A172 (cell line): ENCODE measurements at regions not wholly inside any gene's neighbourhood (a gene's known extent, or its start where the extent isn't known, plus 50 kb on each side); places are given as distances from the start of the nearest gene placed in this dataset.
A peak's percentile ranks its signal among the peaks of the same experiment; 100 is the strongest.

Experiments used
- DNase-seq: peaks from one replicate; pipeline ENCODE4 v3.0.0-alpha.2; 2015; ENCODE audit warnings: low spot score

DNA sequence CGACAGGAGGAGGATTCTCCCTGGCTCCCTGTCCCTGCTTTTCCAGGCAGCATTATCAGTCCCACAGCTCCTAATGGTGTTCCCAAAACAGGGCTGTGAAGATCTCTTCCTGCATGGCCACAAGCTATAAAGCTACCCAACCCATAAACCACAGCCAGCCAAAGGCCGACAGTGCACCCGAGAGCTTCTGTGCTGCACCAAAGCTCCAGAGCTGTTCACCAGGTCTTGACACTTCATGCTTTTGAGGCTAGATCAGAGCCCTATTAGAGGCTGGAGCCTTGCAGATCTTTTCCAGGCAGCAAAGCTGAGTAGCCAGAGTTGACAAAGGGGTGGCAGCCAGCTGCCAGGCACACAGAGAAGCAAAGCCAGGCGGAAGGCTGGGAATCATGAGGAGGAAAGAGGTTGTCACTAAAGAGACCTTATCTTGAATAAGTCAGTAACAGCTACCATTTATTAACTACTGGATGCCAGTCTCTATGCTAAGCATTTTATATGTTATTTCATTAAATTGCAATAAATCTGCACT is 180.4 kb downstream of the KATNAL1 start:
- no peak for DNase-seq

DNA sequence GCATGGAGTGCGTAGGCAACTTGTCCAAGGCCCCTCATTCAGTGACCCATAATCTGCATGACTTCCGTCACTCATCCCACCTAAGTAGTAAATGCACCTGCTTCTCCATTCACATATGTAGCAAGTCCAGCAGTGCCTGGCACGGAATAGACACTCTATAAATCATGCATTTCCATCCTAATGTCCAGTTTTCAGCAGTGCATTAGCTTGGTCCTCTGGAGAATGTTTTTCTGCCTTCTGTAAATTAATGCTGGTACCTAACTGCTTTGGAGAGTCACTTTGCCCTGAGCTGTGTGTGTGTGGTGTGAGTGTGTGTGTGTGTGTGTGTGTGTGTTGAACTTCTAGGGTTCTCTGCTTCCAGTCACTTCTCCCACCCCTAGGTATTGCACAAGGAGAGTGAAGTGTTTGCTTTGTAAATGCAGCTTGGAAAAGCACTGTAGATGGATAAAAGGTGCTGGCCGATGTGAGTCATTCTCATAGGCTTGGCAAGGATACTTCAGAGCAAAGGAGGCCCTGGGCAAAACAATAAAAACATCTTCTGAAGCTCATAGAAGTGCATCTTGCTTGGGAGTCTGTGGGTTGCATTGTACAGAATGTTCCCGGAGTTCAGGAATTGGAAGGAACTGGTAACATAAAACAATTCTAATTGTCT is 181.8 kb downstream of the KATNAL1 start:
- peak; percentile 65 for DNase-seq

DNA sequence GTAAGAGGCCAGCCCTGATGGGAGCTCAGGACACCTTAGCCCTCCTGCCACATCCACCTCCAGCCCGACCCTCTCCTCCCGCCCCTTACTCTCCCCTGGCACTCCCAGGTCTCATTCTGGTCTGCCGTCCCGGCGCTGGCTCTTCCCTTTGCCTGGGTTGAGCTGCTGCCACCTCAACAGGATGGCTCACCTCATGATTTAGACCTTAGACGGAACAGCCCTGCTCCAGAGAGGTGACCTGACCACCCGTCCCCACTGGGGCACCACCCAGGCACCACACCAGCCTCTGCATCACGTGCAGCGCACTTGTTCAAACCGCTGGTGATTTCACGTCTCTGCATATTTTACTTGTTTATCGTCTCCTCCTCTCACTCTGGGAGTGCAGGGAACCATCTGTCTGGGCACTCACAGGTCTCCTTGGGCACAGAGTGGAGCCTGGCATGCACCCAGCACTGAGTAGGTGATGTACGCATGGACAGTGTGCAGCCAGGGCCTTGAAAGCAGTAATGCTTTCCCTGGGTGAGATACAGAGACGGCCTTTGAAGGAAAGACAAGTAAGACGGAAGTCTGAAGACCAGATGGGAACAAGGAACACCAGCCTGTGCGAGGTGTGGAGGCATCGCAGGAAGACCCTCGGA is 183.1 kb downstream of the KATNAL1 start:
- no peak for DNase-seq

DNA sequence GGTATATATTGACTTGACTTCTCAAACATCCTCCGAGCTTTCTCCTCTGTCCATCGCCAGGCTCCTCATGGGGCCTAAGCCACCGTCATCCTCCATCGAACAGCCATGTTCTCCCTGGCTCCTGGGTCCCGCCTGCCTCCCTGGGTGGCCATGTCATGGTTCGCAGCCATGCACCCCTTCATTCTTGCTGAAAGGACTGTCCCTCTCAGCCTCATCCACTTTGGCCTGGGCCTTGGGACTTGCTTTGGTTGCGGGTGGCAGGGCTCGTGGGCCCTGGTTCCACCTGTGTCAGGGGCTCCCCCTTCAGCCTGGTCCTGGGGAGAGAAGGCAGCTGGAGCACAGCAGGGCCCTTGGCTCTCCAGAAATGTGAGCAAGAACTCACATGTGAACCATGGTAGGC is 183.8 kb downstream of the KATNAL1 start:
- no peak for DNase-seq

DNA sequence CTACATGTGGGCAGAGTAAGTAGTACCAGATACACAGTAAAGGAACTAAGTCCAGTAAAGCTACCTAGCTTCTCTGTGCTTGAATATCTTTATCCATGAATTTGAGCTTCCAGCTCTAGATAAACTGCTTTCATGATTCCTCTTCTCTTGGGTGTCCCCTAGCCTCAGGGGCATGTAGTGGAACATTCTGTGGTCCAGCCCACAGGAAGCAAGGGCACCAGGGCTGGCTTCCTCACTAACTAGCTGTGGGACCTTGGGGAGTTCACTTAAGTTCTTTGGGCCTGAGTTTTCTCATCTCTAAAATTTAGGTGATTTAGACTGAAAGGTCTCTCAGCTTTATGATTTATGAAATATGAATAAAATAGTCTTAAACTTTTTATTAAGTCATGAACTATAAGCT is 185.7 kb downstream of the KATNAL1 start:
- DNase-seq = no peak

DNA sequence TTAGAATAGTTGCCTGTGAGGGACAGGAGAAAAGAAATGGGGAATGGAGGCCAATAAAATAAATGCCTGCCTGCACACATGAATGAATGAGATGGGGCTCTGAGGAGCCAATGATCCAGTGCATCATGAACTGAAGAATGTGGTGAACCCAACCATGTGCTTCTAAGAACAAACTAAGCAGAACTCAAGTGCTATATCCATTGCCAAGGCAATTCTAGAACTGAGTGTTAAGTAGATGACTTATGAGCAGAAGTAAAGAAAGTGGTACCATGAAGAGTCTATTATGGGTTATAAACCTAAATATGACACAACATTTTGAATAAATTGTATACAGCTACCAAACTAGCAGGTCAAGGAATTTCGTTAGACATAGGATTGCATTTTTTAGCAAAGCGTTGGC is 186.1 kb downstream of the KATNAL1 start:
- DNase-seq = no peak

DNA sequence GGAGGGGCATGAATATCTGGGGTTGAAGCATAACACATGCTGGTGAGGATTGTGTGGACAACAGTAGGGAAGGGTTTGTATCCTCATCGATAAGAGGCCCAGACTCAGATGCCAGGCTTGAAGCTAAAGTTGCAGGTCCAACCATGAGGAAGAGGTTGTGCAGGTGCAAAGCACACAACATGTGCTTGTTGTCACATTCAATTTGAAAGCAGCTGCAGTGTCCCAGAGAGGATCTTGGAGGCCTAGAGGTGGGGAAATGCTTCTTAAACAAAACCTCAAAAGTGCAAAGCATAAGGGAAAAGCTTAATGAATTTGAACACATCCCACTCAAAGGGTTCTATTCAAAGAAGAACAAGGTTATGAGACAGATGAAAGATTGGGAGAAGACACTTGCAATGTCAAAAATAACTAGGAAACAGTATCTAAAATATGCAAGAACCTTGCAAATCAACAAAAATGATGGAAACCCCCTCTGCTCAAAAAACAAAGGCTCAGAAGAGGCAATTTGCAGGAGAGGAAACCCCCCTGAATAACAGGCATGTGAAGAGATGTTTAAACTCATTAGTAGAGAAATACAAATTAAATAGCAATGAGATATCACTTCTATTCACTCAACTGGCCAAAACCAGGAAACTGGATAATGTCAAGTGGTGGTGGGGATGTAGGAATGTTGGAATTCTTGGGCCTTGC is 187.1 kb downstream of the KATNAL1 start:
- DNase-seq = no peak

DNA sequence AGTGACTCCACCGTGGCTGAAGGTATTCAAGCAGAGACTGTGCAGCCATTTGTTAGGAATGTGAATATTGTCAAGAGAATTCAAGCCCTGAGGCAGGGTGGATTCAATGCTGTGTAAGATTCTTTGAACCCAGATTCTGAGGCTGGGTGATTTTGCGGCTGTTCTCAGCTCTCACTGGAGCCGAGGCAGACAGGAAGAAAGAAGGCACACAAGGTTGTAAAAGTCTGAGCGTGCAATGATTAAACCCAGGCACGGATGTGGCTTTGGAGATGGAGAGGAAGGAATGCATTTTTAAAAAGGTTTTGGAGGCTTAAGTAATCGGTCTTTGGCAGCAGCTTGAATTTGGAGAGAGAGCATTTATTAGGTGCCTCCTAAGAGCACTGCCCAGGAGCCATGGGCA is 187.9 kb downstream of the KATNAL1 start:
- DNase-seq = peak; percentile 39

DNA sequence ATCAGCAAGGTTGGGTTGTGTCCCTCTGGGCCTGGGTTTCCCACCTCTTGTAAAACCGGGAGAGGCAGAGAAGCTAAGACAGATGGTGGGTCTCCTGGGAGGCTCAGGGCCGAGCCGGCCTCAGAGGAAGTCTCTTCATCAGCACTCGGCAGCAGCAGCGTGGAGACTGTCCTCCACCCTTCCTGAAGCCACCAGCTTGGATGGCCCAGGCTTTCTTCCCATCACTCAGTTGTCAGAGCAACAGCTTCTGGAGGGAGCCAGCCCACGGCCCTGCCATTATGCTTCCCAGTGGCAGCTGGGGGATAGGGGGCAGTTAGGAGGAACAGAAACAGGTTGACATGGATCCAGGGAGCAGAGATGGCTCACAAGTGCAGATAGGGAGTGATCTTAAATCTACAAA is 191.0 kb downstream of the KATNAL1 start:
- no peak for DNase-seq

DNA sequence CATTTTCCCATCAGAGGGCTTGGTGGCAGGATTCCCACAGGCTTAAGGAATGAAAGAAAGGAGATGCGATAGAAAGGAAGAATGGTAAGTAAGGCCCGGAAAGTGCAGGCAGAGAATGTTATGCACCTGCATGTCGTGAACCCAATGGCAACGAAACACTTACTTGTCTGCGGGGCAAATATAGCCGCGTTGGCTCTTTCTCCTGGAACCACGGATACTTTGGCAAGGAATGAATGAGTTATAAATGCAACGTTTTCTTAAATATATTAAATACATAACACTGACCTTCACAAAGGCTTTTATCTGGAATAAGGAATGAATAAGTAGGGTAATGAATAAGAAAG is 192.1 kb downstream of the KATNAL1 start:
- no peak for DNase-seq

DNA sequence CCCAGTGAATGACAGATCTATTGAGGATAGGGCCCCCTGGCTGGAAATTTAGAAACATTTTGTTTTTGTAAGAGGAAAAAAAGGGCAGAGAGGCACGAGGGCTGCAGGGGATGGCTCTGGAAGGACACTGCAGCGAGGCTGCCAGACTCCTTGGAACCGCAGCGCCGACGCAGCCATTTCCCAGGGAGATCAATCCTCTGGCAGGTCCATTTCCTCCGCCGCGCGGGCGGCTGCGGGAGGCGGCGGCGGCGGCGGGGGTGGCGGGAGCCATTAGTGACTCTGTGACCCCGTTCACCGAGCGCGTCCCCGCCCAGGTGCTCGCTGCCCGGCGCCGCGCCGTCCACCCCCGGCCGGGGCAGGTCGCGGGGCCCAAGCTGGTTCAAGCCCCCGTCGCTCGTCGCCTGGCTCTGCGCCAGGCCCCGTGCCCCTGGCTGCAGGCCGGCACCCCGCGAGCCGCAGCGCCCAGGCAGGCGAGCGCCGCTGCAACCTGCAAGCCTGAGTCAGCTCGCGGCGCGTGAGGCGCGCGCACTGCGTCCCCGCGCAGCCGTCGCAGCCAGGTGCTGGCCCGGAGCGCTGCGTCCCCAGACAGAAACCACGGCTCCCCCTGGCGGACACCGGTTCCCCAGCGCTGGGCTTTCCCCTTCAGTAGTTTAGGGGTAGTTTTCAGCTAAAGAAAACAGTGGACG is 192.6 kb downstream of the KATNAL1 start:
- DNase-seq = peak; percentile 62

DNA sequence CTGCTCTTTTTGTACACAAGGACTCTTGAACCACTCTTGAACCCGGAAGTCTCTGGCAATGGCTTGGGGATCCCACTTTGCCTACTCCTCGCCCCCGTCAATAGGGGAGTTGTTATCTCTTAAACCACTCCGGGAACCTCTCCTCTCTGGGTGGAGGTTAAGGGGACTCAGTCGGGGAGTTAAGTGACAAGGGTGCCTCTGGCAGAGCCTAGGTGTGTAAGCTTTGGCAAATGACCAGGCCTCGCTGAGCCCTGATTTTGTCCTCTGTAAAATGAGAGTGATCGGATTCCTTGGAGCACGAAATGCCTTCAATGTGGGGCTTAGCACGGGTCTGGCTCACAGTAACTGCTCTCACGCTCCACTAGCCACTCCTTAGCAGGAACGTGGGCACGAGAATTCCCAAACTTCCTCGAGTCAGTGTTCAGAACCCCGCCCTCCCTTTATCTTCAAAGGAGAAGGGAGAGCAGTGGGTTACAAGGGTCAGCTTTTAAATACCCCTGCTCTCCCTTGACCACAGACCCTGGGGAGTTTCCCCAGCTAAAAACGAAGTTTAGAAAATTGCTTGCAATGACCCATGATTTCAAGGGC is 193.3 kb downstream of the KATNAL1 start:
- no peak for DNase-seq

DNA sequence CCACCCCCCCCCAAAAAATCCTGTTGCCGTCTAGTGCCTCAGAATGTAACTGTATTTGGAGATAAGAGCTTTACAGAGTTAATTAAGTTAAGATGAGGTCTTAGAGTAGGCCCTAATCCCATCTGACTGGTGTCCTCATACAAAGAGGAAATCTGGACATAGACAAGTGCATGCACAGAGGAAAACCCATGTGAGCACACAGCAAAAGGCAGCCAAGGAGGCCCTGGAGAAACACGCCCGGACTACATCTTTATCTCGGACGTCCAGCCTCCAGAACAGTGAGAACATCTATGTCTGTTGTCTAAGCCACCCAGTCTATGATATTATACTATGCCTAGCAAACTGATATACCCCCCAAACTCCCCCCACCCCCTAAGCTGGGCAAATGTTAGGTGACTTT is 193.8 kb downstream of the KATNAL1 start:
- DNase-seq = no peak

DNA sequence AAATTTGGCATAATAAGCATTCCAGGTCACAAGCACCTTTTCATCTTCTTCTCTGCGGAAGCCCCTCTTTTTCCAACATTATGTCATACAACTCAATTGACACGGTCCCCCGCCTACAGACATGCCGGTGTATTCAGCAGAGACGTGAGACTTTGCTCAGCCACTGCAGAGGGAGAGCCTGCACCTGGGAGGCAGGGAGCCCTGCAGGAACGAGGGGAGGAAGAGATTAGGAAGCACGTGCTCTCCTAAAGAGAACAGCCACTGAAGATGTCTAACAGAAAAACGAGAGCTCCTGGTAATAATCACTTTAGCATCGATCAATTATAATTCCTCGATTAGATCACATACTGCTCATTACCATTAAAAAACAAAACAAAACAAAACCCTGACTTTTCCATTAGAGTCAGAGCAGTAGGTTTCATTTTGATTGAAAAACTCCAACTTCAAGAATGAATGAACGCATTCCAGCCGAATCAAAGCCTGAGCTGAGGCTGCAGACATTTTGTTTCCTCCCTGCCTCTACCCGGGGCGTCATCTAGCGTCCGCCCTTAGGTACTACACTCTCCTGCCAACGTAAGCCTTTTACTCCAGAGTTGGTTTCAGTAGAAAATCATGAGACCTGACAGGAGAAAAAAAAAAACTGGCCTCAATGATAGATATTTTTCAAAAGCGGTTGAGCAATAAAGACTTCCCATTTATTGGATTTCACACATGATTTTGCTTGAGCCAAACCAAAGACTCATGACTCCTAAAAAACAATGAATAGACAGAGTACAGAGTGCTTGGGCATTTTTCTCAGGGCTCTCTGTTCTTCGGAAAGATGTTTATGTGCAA is 194.5 kb downstream of the KATNAL1 start:
- peak; percentile 67 for DNase-seq

DNA sequence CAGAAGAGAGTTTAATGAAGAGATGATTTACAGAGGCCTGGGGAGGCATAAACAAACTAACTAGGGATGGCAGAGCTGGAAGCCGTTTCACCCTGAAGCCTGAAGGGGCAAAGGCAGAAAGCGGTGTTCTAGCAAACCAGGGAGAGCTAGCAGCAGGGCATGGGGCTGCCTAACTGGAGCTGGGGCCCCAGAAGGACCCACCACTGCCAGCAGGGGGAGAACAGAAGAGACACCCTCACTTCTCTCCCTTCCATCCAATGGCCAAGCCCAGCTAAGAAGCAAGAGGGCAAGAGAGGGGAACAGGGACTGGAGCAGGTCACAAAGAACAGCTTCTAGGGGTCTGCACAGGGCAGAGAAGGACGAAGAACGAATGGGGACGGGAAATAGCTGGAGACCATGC is 195.5 kb downstream of the KATNAL1 start:
- DNase-seq = no peak

DNA sequence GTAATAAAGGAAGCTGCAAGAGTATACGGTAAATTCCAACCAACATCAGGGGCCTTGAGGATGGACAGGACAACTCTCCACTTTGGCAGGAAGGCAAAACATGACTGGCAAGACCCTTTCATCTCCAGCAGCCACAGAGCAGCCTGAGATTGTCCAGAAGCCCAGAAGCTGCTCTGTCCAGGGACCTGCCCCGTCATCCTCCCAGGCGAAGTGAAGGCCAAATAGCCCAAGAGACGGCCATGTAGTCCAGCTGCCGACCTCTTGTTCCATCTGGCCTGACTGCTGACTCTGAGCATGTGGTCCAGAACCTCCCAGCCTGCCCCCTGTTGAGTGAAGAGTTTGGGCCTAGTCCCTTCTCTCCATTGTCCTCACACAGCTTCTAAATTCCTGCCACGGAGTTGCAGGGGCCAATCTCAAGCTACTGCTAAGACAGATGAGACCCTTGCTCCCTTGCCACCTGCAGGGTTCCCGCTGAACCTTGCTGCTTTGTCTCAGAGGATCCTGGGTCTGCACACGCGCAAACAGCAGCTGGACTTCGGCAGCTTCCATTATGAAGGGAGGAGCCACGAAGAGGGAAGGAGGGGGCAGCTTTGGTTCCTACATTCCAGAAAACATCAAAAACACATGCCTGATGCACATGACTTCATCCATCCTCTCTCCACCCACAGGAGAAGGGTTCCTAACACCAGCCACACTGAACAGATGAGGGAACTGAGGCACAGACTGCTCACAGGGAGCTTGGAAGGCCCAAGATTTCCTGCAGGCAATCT is 196.9 kb downstream of the KATNAL1 start:
- DNase-seq = no peak

DNA sequence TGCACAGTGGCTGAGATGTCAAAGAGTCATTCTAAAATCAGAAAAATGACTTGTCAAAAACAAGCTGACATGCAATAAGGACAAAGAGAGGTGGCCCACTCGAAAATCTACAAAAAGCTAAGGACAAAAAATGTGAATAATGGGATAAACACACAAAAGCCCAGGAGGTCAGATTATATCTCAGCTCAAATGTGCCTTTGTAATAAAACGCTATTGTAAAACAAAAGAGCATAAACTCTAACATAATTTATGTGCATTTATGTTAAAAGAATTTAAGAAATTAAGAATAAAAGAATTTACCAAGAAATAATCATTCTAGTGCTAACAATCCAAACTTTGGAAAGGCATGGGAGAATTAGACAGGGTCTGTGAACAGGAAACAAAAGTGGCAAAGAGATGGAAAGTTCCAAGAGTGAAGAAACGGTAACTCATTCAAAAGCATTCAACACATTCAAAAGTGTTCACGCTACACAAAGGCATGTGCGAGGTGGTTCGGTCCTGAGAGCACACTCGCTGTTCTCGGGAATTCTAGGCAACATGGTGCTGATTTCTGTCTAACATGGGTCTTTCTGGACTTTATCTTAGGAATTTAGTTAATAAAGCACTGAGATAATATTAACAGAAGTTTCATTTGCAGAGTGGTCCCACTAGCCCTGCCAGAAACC is 197.7 kb downstream of the KATNAL1 start:
- no peak for DNase-seq

DNA sequence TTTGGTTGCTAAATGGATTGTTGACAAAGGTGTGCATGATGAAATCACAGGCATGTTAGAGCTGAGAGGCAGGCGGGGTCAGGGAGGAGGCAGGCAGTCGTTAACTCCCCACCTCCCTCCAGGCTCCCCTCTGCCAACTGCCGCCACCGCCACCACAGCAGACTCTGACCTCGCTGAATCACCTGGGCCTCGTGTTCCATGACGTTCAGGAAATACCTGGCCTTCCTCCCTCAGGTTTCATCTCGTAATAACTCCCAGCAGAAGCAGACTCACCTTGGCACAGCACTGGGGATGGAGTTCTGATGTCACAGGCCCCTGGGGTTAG is 198.5 kb downstream of the KATNAL1 start:
- DNase-seq = no peak

DNA sequence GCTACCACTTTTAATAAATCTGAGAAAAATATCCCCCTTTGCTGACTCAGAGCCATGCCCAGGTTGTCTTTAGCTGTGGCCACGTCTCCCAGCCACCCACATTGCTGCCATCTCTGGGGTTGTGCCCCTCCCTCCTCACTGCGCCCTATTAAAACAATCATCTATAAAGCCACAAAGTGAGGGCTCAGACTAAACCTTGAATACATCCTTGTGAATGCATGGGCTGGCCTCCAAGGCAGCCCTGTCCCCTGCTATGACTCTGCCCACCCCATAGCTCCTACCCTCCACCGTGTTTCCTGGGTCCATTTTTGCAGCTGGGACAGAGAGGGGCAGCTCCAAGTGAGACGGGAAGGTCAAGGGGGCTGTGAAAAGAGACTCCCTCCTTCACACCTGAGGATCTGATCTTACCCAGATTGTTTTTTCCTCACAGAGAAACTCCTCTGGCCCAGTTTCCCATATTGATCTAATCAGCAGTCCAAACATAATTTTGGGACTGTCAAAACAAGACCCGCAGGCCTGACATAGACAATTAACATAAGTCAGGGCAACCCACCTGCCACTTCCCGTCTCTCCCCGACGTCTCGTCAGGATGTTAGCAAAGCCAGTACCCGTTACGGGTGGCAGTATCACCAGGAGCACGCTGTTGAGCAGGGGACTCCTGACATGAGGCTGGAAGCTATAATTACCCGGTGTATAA is 199.0 kb downstream of the KATNAL1 start:
- no peak for DNase-seq
